ENCODE measurements at regions not wholly inside any gene's neighbourhood (a gene's known extent, or its start where the extent isn't known, plus 50 kb on each side); places are given as distances from the start of the nearest gene placed in this dataset.

DNA sequence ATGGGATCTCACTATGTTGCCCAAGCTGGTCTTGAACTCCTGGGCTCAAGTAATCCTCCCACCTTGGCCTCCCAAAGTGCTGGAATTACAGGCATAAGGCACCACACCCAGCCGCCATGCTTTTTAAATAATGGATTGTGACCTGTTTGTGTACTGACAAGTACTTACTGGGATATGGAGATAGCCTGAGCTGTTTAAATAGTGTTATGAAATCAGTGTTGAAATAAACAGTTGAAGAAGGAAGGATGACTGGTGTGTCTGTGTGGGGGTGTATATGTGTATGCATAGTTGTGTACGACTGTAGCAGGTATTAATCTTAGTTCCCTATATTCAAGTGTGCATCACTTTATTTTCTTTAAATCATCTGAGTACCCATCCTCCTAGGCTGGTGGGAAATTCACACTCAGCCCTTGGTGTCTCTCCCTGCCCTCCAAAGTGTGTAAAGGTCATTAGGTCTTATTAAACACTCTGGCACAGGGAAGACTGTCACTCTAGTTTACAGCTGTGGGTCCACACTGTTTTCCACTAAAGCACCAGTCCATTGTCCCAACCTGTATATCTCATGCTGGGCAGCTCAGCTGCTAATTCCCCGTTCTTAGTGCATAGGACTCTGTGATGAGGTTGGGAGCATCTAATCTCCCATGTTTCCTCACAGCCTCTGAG is 91.0 kb downstream of the SNX18 start:
- TF ChIP-seq, protein P1, sequence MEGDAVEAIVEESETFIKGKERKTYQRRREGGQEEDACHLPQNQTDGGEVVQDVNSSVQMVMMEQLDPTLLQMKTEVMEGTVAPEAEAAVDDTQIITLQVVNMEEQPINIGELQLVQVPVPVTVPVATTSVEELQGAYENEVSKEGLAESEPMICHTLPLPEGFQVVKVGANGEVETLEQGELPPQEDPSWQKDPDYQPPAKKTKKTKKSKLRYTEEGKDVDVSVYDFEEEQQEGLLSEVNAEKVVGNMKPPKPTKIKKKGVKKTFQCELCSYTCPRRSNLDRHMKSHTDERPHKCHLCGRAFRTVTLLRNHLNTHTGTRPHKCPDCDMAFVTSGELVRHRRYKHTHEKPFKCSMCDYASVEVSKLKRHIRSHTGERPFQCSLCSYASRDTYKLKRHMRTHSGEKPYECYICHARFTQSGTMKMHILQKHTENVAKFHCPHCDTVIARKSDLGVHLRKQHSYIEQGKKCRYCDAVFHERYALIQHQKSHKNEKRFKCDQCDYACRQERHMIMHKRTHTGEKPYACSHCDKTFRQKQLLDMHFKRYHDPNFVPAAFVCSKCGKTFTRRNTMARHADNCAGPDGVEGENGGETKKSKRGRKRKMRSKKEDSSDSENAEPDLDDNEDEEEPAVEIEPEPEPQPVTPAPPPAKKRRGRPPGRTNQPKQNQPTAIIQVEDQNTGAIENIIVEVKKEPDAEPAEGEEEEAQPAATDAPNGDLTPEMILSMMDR (conservative IDR thresholded peaks at IDR 0.05 in 1 of 2, IDR thresholded peaks at IDR 0.05 in 1 of 2; ENCODE audit: low read depth in 1 of 2, low read length in 2 of 2): no peak
- TF ChIP-seq EZH2 (IDR thresholded peaks at IDR 0.05; ENCODE audit: low read length, missing control alignments): no peak
